ENCODE measurements at regions not wholly inside any gene's neighbourhood (a gene's known extent, or its start where the extent isn't known, plus 50 kb on each side); places are given as distances from the start of the nearest gene placed in this dataset.

GRCh38 chr12:19759227-19759626 is 319.9 kb downstream of the AEBP2 start:
- no peak overlapping the region for H3K4me3 Mint-ChIP-seq
- no peaks in the 10 kb centered on the region for H3K36me3 ChIP-seq (replicated peaks in 1 of 2; ENCODE audit: control extremely low read depth in 1 of 2, control insufficient read depth in 1 of 2, extremely low read depth in 1 of 2, insufficient read depth in 2 of 2, low read length in 1 of 2)
- ATAC-seq (ENCODE audit: low read depth) (no peak), DNase-seq (no peak)
- ChIA-PET POLR2A (no interaction called here), CTCF (no interaction called here)
- H2AFZ ChIP-seq (ENCODE audit: insufficient read depth, low read depth, low read length, poor library complexity, severe bottlenecking): no peak overlapping the region
- peaks cover 0 to 9% (median 0%) of the 10 kb centered on the region in 3 donors for H3K9me3 ChIP-seq (ENCODE audit: control extremely low read depth in 1 of 3, control insufficient read depth in 2 of 3, insufficient read depth in 1 of 3, low read length in 2 of 3)
- no peak overlapping the region for H3K4me3 ChIP-seq (ENCODE audit: control extremely low read depth in 1 of 5, extremely low read depth in 1 of 5, insufficient read depth in 1 of 5, low read depth in 2 of 5, low read length in 4 of 5)
- H3K27ac ChIP-seq (ENCODE audit: low read length in 2 of 2): no peak overlapping the region
- H3K9me3 Mint-ChIP-seq (ENCODE audit: insufficient read depth): no peaks in the 10 kb centered on the region
- no peaks in the 10 kb centered on the region for H4K20me1 ChIP-seq (ENCODE audit: control insufficient read depth, insufficient read depth, low read length, poor library complexity, severe bottlenecking)
- H3K27ac Mint-ChIP-seq: no peak overlapping the region
- H3K4me1 Mint-ChIP-seq: no peaks in the 10 kb centered on the region
- no peaks in the 10 kb centered on the region for H3K27me3 ChIP-seq (replicated peaks in 1 of 4; ENCODE audit: control extremely low read depth in 1 of 4, control insufficient read depth in 3 of 4, insufficient read depth in 4 of 4, low read length in 3 of 4)
- no peaks in the 10 kb centered on the region for H3K27me3 Mint-ChIP-seq
- H3K4me2 ChIP-seq (replicated peaks; ENCODE audit: low read depth, low read length, poor library complexity, severe bottlenecking): no peak overlapping the region
- no peak overlapping the region for H3K9ac ChIP-seq (ENCODE audit: low read length)
- intact Hi-C loops (cut with micrococcal nuclease): no loop called here
- TF ChIP-seq CTCF (IDR thresholded peaks at IDR 0.05): no peak
- no peak for TF ChIP-seq EZH2 (IDR thresholded peaks at IDR 0.05; ENCODE audit: borderline replicate concordance, insufficient read depth, low read depth, low read length, poor library complexity, severe bottlenecking)
- H3K79me2 ChIP-seq (ENCODE audit: control insufficient read depth, insufficient read depth, low read length): no peaks in the 10 kb centered on the region
- H3K4me1 ChIP-seq (ENCODE audit: control insufficient read depth in 2 of 2, insufficient read depth in 2 of 2, low read length in 2 of 2): no peaks in the 10 kb centered on the region

- H3K27ac Mint-ChIP-seq: no peak overlapping the region
- no peak overlapping the region for H3K4me2 ChIP-seq (replicated peaks; ENCODE audit: low read depth, low read length, poor library complexity, severe bottlenecking)
- POLR2A ChIA-PET: no interaction called here
- no peak overlapping the region for H3K4me3 ChIP-seq (ENCODE audit: control extremely low read depth in 1 of 5, extremely low read depth in 1 of 5, insufficient read depth in 1 of 5, low read depth in 2 of 5, low read length in 4 of 5)
- no peaks in the 10 kb centered on the region for H3K36me3 ChIP-seq (replicated peaks in 1 of 2; ENCODE audit: control extremely low read depth in 1 of 2, control insufficient read depth in 1 of 2, extremely low read depth in 1 of 2, insufficient read depth in 2 of 2, low read length in 1 of 2)
- H3K9me3 ChIP-seq (ENCODE audit: control extremely low read depth in 1 of 3, control insufficient read depth in 2 of 3, insufficient read depth in 1 of 3, low read length in 2 of 3): peaks cover 0 to 9% (median 0%) of the 10 kb centered on the region in 3 donors
- WGBS (ENCODE audit: insufficient coverage): no CpG with 5 or more reads among the region's 2 CpGs
- no peaks in the 10 kb centered on the region for H3K27me3 ChIP-seq (replicated peaks in 1 of 4; ENCODE audit: control extremely low read depth in 1 of 4, control insufficient read depth in 3 of 4, insufficient read depth in 4 of 4, low read length in 3 of 4)
- no peaks in the 10 kb centered on the region for H3K4me1 Mint-ChIP-seq
- H3K4me3 Mint-ChIP-seq: no peak overlapping the region
- H2AFZ ChIP-seq (ENCODE audit: insufficient read depth, low read depth, low read length, poor library complexity, severe bottlenecking): no peak overlapping the region
- no peaks in the 10 kb centered on the region for H3K9me3 Mint-ChIP-seq (ENCODE audit: insufficient read depth)
- ATAC-seq (ENCODE audit: low read depth) (no peak), DNase-seq (no peak)
- H3K9ac ChIP-seq (ENCODE audit: low read length): no peak overlapping the region
- H3K27me3 Mint-ChIP-seq: no peaks in the 10 kb centered on the region
- no peaks in the 10 kb centered on the region for H3K79me2 ChIP-seq (ENCODE audit: control insufficient read depth, insufficient read depth, low read length)
- TF ChIP-seq EZH2 (IDR thresholded peaks at IDR 0.05; ENCODE audit: borderline replicate concordance, insufficient read depth, low read depth, low read length, poor library complexity, severe bottlenecking) (no peak), CTCF (IDR thresholded peaks at IDR 0.05) (no peak)
- H3K4me1 ChIP-seq (ENCODE audit: control insufficient read depth in 2 of 2, insufficient read depth in 2 of 2, low read length in 2 of 2): no peaks in the 10 kb centered on the region
- H3K27ac ChIP-seq (ENCODE audit: low read length in 2 of 2): no peak overlapping the region
- H4K20me1 ChIP-seq (ENCODE audit: control insufficient read depth, insufficient read depth, low read length, poor library complexity, severe bottlenecking): no peaks in the 10 kb centered on the region
- intact Hi-C loops (cut with micrococcal nuclease): no loop called here
- CTCF ChIA-PET: no interaction called here
Measured at GRCh38 chr12:19760611-19761010, 321.3 kb downstream of the AEBP2 start.

All from B cell (primary cell).